ENCODE measurements at regions not wholly inside any gene's neighbourhood (a gene's known extent, or its start where the extent isn't known, plus 50 kb on each side); places are given as distances from the start of the nearest gene placed in this dataset.

- TF ChIP-seq CTCF (IDR thresholded peaks at IDR 0.05) (no peak), POLR2A (IDR thresholded peaks at IDR 0.05) (no peak)
Observed at GRCh38 chr9:32142074-32142473, 242.4 kb upstream of the ACO1 start.

All from thyroid gland (tissue), 4 donors.